Islet precursor cell (in vitro differentiated cells): ENCODE measurements at regions not wholly inside any gene's neighbourhood (a gene's known extent, or its start where the extent isn't known, plus 50 kb on each side); places are given as distances from the start of the nearest gene placed in this dataset.

Experiments
- DNase-seq: peaks from one replicate; pipeline ENCODE4 v3.0.0-alpha.2; 2018

DNA sequence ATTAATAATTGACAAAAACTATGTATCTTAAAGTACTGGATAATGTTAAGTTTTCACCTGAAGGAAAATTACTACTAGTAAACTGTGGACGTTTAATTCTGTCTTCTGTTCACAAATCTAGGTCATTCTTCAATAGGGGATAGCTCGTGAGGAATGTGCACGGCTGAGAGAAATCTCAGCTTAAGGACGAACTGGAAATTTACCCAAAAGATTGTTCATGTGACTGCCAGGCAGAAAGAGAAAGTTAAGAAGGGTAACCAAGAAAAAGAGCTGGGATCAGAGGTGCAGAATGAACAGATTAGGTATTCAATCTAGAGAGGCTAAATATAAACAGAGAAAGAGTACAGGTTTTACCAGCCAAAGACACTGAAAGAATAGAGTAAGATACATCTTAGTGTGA is 245.3 kb downstream of the CASP12 start:
- DNase-seq, result no peak

DNA sequence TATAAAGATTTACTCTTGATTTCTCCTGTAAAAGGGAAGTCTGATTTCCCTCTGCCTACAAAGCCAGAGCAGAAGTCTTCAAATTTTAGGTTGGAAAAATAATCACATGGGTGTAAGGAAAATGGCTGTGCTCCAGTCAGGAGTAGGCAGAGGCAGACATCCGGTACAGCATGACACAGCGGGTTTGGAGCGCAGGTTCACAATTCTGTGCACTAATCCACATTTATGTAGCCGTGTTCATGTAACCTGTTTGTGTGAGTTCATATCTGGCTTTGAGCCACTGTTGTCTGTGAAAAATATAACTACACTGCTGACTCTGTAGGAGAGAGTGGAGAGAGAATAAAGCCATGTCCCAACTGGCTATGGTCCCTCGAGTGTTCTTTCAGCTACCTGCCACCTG is 248.0 kb downstream of the CASP12 start:
- DNase-seq, result no peak

DNA sequence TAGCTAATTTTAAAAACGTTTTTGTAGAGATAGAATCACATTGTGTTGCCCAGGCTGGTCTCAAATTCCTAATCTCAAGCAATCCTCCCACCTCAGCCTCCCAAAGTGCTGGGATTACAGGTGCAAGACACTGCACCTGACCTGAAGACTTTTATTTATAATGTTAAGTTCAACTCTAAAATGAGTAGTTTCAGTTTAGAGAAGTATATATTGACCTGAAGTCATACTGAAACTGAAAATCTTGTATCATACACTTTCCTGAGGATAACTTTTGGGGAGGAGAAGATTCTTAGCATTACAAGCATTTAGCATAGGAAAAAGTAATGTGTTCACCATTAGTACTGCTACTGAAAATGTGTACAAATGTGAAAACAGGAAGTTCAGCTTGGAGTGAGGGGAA is 249.3 kb downstream of the CASP12 start:
- DNase-seq, result no peak

DNA sequence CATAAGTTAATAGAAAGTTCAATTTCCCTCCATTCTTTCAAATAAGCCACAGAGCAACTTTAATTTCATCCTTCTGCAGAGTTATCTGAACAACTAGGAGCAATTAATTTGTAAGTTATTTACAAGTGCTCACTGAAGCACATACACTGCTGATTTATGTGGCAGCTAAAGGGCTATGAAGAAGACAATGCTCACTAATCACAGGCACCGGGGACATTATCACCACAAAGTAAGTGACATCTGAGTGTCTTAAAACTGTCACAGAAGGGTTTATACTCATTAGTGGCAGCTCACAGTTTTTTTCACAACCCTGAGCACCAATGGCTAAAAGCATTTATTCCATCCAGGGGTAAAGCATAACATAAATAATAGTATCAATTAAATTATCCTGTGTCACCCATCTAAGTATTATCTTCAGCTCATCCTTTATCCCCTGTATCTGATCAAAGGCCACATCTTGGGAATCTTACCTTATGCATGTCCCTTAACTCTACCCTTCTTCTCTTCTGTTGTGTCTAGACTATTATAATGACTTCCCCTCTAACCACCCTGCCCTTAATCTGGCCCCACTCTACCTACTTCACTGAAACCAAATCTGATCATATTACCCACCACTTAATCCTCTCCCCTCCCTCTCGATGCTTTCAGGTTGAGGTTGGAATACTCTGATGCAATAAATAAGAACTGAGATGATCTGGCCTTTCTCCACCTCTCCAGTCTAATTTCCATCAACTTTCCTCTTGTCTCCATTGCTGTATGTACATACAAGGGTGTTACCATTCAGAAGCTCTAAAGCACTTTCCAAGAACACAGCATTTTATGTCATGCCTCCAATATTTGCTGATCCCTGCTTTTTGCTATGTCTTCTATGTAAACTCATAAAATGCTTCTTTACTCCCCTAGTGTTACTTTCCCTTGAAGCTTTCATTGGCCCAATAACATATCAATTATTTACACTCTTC is 252.7 kb downstream of the CASP12 start:
- DNase-seq, result no peak

DNA sequence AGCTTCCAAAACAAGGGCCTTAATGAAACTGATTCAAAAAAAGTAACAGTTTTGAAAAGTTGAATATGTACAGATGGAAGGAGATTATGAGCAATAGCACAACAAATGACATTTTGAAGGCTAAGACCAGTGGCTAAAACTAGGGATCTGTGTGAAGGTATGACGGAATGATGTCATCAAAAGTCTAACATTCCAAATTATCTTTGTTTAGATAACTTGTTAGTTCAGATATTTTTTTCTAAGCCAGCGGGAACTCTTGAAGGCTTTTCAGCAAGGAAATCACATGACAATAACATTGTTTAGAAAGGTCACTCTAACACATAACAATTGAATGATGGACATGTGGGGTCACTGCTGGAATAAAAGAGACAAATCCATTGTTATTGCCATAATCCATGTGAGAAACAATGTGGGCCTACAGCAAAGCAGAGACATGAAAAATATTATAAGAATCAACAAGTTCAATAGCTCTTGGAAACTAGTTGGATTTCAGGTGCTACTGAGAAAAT is 260.5 kb downstream of the CASP12 start:
- no peak for DNase-seq

DNA sequence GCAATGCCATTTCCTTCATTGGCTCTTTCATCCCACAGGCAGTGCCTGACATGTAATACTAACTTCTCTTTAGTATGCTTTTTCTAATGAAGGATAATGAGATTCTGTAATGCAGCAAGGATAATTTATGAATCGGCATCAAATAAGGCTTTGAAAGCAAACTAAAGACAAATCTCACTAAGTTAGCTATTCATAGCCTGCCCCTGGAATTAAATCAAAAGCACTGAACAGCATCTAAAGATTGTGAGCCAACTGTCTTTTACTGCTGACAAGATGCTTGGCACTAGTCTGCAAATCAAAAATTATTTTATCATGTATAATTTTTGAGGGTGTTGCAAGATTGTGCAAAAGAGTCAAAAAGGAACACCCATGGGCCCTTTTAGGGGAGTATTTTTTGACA is 265.0 kb downstream of the CASP12 start:
- no peak for DNase-seq

DNA sequence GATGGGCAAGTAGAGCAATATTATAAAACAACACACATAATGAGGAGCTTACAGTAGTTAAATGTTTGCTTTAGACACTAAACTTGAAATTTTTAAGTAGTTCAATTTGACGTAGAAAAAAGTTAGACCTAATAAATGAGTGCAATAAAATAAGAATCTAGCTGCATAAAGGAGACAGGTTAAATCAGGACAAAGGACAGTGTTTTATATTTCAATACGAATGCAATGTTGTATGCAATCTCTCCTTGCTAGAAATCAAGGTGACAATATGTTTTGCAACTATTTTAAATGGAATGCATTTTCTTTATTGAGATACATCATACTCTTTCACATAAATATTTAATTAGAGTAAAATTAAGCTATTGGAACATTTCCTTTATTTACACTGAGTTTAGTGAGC is 267.9 kb downstream of the CASP12 start:
- DNase-seq, result no peak

DNA sequence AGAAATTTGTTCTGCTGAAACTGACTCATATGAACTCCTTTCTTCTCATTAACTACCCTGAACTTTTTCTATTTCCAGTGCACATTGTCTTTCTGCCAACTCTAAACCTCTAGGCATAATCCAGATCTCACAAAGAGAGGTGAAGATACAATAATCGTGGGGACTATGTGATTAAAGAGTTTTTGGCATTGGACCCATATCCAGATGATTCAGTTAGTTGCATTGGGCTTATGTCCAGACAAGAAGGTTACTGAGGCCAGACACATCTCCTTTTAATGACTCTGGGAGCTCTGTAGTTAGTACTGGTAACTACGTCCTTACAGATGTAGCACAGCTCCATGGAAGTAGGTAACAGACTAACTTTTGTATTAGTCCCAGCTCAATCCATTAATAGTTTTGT is 273.0 kb downstream of the CASP12 start:
- no peak for DNase-seq

DNA sequence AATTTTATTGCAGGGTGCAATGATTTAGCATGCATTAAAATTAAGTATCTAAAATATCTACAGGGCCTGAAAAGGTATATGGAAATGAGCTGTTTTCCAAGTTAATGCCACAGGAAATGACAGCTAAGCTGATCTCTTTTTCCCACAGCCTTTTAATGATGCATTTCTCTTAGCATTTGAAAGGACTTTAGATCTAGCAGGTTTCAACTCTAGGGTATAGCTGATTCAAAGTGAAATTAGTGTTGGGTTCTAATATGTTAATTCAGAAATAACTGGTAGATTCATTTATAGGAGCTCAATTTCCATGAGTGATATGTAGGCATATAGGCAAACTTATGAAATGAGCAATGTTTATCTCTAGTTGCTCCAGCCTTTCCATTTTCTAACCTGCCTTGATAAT is 274.2 kb downstream of the CASP12 start:
- DNase-seq, result no peak

DNA sequence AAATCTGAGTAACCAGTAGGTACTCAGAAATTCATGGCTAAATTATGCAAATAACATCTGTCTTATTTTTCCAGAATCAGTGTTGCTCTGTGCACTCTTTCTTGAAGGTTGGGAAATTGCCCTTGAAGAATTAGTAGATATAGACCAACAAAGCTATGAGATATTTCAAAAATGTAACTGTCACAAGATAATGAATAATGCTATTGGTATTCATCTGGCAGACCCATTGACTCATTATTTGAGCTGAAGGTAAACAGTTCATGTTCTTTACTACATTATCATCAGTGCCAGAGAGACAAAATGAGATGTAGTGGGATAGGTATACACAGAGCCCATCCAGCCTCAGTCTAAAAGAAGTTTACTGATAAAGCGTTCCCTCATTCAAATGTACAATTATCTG is 274.7 kb downstream of the CASP12 start:
- no peak for DNase-seq

DNA sequence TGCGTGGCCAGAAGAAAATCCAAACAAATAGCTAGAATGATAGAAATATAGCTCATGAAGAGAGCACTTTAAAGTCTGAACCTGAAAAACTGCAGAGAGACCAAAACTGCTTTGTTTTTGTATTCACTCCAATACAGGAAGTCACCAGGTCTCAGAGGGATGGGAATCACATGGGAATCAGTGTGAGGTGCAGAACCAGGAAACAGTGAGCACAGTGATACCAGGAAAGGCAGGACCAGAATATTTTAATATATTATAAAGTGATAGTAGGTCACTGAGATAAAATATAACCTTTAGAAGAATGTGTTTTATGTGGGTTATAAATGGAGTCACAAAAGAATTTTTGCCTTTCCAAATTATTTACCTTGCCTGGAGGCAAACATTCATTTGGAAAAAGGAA is 277.3 kb downstream of the CASP12 start:
- DNase-seq, result no peak

DNA sequence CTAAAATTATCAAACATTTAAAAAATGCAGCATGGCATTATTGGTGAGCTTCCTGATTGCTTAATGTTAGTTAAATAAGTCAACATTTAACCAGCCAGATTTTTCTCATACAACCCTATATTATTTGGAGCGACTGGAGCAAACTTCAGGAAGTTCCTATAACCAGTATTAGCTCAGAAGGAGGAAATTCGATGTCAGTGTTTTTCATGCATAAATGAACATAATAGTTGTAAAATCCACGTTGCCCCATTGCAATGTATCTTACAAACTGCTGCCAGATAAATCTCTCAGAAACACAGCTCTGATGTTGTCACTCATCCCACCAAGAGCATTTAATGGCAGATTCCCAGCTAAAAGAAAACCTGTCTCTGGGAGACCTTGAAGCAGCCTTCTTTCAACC is 278.5 kb downstream of the CASP12 start:
- DNase-seq, result no peak

DNA sequence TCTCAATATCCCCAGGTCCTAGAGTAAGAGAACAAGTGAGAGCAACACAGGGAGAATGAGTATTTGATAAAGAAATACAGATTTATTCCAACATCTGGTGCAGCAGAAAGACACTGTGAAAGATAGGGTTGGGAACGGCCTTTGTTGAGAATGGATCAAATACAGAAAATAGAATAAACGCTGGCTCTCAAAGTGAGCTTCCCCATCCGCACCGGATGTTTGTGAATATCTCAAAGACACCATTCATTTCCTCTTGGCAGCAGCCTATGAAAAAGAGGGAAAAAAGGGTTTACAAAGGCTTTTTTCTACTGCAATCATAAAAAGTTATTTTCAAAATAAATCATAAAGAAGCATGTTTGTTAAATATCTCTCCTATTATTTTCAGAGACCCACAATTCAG is 279.3 kb downstream of the CASP12 start:
- DNase-seq, result no peak

DNA sequence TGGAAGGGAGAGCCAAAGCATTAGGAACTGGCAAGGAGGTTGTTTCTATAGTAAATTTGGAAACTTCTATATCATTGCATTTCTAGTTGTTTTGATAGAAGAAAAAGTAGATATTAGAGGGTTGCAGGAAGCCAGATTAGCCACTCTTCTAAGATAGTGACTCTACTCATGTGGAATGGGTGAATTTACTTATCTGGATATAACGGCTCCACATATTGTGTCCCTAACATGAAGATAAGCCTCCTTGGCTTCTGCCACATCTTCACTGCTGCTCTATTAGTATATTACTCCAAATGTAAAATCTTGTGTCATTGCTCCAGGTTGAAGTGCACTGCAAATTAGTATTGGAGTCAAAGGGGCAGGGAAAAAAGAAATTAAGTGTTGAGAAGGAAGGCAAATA is 283.3 kb downstream of the CASP12 start:
- no peak for DNase-seq

DNA sequence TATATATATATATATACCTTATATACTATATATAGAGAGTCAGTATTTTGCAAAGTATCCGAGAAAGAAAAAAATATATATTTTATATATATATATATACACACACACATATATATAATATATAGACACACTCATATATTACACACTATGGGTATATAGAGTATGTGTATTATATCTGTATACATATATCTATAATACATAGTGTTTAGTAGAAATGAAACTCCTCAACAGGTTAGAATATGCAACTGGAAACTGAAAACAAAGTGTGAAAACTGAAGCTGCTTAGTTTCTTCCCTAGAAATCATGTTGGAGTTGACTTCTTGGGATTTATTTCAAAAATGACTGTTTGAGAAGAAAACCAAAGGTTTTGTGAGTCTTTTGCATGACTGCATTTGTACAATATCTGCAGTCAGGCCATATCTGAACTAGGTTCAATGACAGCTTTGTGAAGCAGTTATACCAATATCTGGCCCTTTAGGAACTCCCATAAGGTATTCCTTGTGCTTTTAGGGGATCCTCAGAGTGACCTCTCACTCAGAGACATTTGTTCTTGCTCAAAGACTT is 284.1 kb downstream of the CASP12 start:
- DNase-seq, result no peak

DNA sequence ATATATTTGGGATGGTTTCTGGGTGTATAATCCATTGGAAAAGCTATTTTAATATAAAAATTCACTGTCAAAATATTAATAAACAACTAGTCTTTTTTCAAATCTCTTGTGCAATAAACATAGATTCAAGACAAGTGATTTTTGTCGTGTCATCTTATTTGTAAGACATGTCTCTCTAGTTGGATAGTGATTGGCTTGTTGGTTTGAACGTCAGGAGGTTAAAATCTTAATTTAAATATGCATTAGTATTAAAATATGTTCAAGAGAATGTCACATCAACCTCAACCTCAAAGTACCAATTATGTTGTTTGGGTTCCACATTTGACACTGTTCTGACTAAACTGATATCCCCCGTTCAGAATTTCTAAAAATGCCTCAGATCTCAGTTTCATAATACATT is 287.6 kb downstream of the CASP12 start:
- DNase-seq, result no peak

DNA sequence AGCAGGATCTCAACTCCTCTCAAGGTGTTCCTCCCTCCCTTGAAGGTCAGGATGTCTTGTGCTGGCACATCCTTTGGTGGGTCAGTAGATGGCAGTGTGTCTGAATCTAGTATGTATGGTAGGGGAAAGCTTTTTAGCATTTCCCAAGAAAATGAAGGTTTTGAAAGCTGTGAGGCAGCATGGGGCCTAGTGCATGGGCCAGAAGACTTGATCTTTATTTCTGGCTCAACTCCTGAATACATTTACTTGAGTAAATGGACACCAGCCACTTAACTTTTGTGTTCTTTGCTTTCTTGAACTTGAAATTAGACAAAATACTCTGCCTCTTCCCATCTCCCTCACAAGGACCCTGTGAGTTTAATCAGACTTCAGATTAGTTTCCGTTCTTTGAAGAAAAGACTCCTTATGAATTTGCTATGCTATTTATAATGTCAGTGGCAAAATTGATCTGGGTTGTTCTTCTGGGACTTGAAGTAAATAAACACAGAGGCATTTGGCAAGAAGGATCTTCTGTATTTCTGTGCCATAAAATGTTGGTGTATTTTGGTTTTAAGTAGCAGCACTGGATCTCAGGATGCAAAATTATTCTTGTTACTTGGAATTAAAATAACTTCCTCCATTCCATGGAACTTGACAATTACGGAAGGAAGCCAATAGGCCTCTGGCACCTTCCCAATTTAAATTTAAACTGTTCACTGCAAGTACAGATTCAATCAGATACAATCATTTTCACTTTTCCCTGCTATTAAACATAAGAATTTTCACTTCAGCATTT is 288.8 kb downstream of the CASP12 start:
- DNase-seq, result peak; percentile 65

DNA sequence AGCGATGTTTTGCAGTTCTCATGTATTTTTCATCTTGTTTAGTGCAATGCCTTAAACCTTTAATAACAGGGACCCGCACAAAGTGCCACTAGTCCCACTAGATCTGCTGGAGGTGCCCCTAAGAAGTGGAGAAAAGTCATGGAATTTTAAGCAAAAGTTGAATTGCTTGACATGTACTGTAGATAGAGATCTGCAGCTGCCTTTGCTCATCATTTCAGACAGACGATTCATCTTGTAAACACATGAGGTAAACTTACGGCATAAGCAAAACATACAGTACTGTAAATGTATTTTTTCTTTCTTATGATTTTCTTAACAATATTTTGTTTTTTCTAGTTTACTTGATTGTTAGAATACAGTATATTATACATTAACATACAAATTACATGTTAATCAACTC is 295.6 kb downstream of the CASP12 start:
- no peak for DNase-seq

DNA sequence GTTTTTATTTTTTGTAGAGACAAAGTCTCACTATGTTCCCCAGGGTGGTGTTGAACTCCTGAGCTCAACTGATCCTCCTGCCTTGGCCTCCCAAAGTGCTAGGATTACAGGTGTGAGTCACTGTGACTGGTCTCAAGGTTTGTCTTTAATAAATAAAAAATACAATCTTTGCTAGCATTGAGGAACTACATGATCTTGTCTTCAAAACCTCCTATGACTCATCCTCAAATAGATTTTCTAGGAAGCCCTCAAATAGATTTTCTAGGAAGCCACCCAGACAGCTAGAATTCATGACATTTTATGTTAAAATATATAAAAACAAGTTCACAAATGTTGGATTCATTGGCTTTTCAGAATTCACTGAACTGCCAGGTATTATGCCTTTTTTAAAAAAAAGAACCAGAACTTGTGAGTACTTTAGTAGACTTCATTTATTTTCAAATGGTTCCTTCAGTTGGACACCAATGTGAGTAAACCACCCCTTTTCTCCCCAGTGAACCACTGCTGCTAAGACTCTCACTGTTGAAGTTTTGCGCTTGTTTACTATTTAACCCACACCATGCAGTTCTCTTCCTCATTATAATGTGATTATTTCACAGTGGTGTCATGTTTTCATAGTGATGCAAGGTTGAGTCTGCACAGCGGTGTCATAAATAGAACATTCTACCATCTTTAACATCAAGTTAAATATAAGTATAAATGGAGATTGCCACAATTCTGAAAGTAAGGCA is 303.9 kb downstream of the CASP12 start:
- DNase-seq, result no peak

DNA sequence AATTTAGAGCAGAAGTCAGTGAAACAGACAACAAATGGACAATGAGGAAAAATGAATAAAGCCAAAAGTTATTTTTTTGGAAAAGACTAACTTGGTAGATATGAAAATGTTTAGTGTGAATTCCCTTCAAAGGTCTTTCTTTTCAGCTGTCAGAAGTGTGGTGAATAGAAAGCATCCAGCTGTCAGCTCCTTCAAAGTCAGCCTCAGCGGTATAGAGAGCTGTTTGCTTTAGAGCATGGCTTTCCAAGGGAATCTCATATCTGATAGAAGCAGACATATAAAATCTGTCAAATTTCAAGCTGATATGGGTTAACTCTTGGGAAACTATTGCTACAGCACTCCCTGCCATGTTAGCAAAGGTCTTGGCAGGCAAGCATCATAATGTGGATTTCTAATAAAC is 309.3 kb downstream of the CASP12 start:
- no peak for DNase-seq

DNA sequence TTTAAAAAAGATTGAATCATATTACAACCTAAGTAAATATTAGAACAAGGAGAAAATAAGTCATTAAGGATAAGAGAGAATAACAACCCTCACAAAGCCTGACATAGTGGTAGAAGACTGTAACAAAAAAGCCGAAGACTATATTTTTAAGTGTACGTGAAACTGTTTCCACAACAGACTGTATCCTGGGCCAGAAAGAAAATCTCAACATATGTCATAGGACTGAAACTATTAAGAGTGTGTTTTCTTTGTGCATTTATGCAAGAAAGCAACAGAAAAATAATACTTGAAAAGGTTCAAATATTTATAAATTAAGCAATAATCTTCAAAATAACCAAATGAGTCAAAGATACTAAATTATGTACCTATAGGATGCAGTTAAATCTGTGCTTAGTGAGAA is 309.8 kb downstream of the CASP12 start:
- DNase-seq, result no peak

DNA sequence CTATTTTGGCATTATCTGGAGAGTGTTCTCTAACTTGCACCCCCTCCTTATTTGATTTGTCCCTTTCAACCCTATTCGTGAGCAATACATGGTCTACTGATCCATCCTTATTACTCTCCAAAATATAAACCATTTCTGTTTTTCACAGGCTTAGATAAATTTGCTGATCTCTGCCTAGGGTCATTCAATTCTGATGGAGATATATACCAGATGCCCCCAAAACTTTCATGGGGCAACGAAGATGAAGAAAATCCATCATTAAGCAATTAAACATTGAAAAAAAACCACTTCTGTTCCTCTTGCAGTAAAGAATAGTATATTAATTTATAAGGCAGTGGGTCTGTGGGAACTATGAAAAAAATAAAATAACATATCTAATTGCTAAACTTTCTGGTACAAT is 313.4 kb downstream of the CASP12 start:
- DNase-seq, result no peak

DNA sequence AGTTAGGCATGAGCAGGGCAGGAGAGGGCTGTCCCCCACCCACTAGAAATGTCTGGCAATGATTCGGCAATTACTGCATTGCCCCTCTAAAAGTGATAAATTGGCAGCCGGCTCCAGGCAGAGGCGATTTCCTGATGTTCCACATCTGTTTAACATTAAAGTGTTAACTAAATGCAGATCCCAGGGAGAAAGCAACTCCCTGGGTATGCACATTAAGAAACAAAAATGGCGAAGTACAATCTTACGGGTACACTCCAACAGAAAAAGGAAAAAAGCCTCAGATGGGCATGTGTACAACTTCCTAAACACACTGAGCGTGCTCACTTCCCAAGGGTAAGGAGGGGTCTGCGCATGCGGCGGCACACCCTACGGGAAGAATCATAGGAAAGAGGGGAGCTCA is 314.4 kb downstream of the CASP12 start:
- DNase-seq, result no peak
